HG03045 (cell line): ENCODE measurements at regions not wholly inside any gene's neighbourhood (a gene's known extent, or its start where the extent isn't known, plus 50 kb on each side); places are given as distances from the start of the nearest gene placed in this dataset.
"Not testable (repeated sequence)": the region's sequence is repeated elsewhere in the genome, so short reads cannot be mapped to it uniquely, and the experiment has no call there.

Experiments used
- ATAC-seq: cut with Tn5 transposase; IDR thresholded peaks from one replicate; pipeline ENCODE4 v1.9.1; 2021; ENCODE audit warnings: mild to moderate bottlenecking, moderate library complexity; ENCODE audit not compliant: unreplicated experiment

- no peak for ATAC-seq
Observed at GRCh38 chr21:23858878-23859277, 1748.4 kb downstream of the MRPL39 start.

GRCh38 chr21:23853796-23854379, 1753.4 kb downstream of the MRPL39 start:
- ATAC-seq, result no peak

GRCh38 chr21:23837564-23837963, 1769.7 kb downstream of the MRPL39 start:
- ATAC-seq, result no peak

GRCh38 chr21:23822760-23823159, 1784.5 kb downstream of the MRPL39 start:
- no peak for ATAC-seq

GRCh38 chr21:23817337-23817736, 1789.9 kb downstream of the MRPL39 start:
- no peak for ATAC-seq

- ATAC-seq, result no peak
Observed at GRCh38 chr21:23812485-23812884, 1794.8 kb downstream of the MRPL39 start.

GRCh38 chr21:23811805-23812204, 1795.5 kb downstream of the MRPL39 start:
- no peak for ATAC-seq

GRCh38 chr21:23809573-23809972, 1797.7 kb downstream of the MRPL39 start:
- ATAC-seq, result no peak

GRCh38 chr21:23806966-23807548, 1800.2 kb downstream of the MRPL39 start:
- ATAC-seq, result not testable (repeated sequence)

GRCh38 chr21:23804866-23805265, 1802.4 kb downstream of the MRPL39 start:
- ATAC-seq, result no peak

GRCh38 chr21:23801292-23801691, 1806.0 kb downstream of the MRPL39 start:
- ATAC-seq, result no peak

GRCh38 chr21:23799376-23799775, 1807.9 kb downstream of the MRPL39 start:
- ATAC-seq, result no peak

GRCh38 chr21:23792300-23792699, 1815.0 kb downstream of the MRPL39 start:
- no peak for ATAC-seq

- no peak for ATAC-seq
Observed at GRCh38 chr21:23789864-23790263, 1817.4 kb downstream of the MRPL39 start.

GRCh38 chr21:23780326-23780725, 1827.0 kb downstream of the MRPL39 start:
- no peak for ATAC-seq

GRCh38 chr21:23743821-23744220, 1863.5 kb downstream of the MRPL39 start:
- ATAC-seq, result no peak

- no peak for ATAC-seq
Observed at GRCh38 chr21:23740463-23740862, 1866.8 kb downstream of the MRPL39 start.

GRCh38 chr21:23732776-23733175, 1874.5 kb downstream of the MRPL39 start:
- ATAC-seq, result no peak

- ATAC-seq, result no peak
Observed at GRCh38 chr21:23729331-23729730, 1878.0 kb downstream of the MRPL39 start.

- ATAC-seq, result no peak
Observed at GRCh38 chr21:23725576-23725975, 1881.7 kb downstream of the MRPL39 start.

- ATAC-seq, result no peak
Observed at GRCh38 chr21:23718446-23719285, 1888.6 kb downstream of the MRPL39 start.

GRCh38 chr21:23712166-23712565, 1895.1 kb downstream of the MRPL39 start:
- no peak for ATAC-seq
